Activated T-cell treated with anti-CD3 and anti-CD28 coated beads, Interleukin-2, amount 50 U/mL, for 4 hours (primary cell): ENCODE measurements at regions not wholly inside any gene's neighbourhood (a gene's known extent, or its start where the extent isn't known, plus 50 kb on each side); places are given as distances from the start of the nearest gene placed in this dataset.
"Not testable (repeated sequence)": the region's sequence is repeated elsewhere in the genome, so short reads cannot be mapped to it uniquely, and the experiment has no call there.

Experiments
- ATAC-seq, 2 donors: fragments of 200-7000 bp; cut with Tn5 transposase; one replicate each; pipeline ENCODE4 v1.10.0; 2021
- DNase-seq: peaks from one replicate; pipeline ENCODE4 v3.0.0-alpha.2; 2020
- H3K27me3 Mint-ChIP-seq: one replicate; pipeline ENCODE4 v1.8.0; 2021; ENCODE audit warnings: low read depth, mixed read lengths
- H3K36me3 Mint-ChIP-seq: one replicate; pipeline ENCODE4 v1.8.0; 2022; ENCODE audit warnings: mixed read lengths; ENCODE audit not compliant: insufficient read depth
- H3K4me1 Mint-ChIP-seq: one replicate; pipeline ENCODE4 v1.8.0; 2021; ENCODE audit warnings: low read depth, mixed read lengths
- H3K4me3 Mint-ChIP-seq: one replicate; pipeline ENCODE4 v1.8.0; 2021; ENCODE audit warnings: mild to moderate bottlenecking, moderate library complexity, mixed read lengths
- H3K9me3 Mint-ChIP-seq: one replicate; pipeline ENCODE4 v1.8.0; 2021; ENCODE audit warnings: mixed read lengths

GRCh38 chr9:87383344-87384150 is 114.1 kb upstream of the DAPK1 start:
- H3K4me3 Mint-ChIP-seq: no peak overlapping the region
- ATAC-seq (no peak), DNase-seq (no peak)
- no peaks in the 10 kb centered on the region for H3K36me3 Mint-ChIP-seq
- no peaks in the 10 kb centered on the region for H3K4me1 Mint-ChIP-seq
- H3K27me3 Mint-ChIP-seq: peaks cover 2% of the 10 kb centered on the region
- H3K9me3 Mint-ChIP-seq: no peaks in the 10 kb centered on the region

- H3K4me1 Mint-ChIP-seq: no peaks in the 10 kb centered on the region
- no peak for DNase-seq
- no peaks in the 10 kb centered on the region for H3K36me3 Mint-ChIP-seq
- H3K4me3 Mint-ChIP-seq: no peak overlapping the region
- H3K27me3 Mint-ChIP-seq: peaks cover 2% of the 10 kb centered on the region
- ATAC-seq: no peak
- no peaks in the 10 kb centered on the region for H3K9me3 Mint-ChIP-seq
Measured at GRCh38 chr9:87386490-87387025, 111.1 kb upstream of the DAPK1 start.

GRCh38 chr9:87387351-87388011 is 110.2 kb upstream of the DAPK1 start:
- H3K27me3 Mint-ChIP-seq: peaks cover 2% of the 10 kb centered on the region
- DNase-seq: no peak
- no peak overlapping the region for H3K4me3 Mint-ChIP-seq
- no peak for ATAC-seq
- H3K9me3 Mint-ChIP-seq: no peaks in the 10 kb centered on the region
- H3K36me3 Mint-ChIP-seq: no peaks in the 10 kb centered on the region
- no peaks in the 10 kb centered on the region for H3K4me1 Mint-ChIP-seq

GRCh38 chr9:87388708-87389107 is 109.0 kb upstream of the DAPK1 start:
- H3K36me3 Mint-ChIP-seq, H3K9me3 Mint-ChIP-seq, H3K27me3 Mint-ChIP-seq, DNase-seq, H3K4me3 Mint-ChIP-seq, H3K4me1 Mint-ChIP-seq, ATAC-seq: not testable (repeated sequence)

- ATAC-seq (no peak), DNase-seq (no peak)
- Mint-ChIP-seq H3K27me3 (peaks cover 3% of the 10 kb centered on the region), H3K4me3 (no peak overlapping the region), H3K4me1 (no peaks in the 10 kb centered on the region), H3K36me3 (no peaks in the 10 kb centered on the region), H3K9me3 (peaks cover 9% of the 10 kb centered on the region)
Measured at GRCh38 chr9:87389936-87390335, 107.7 kb upstream of the DAPK1 start.

GRCh38 chr9:87390361-87390760 is 107.3 kb upstream of the DAPK1 start:
- H3K36me3 Mint-ChIP-seq: no peaks in the 10 kb centered on the region
- ATAC-seq: no peak
- H3K9me3 Mint-ChIP-seq: peaks cover 9% of the 10 kb centered on the region
- no peak for DNase-seq
- no peaks in the 10 kb centered on the region for H3K4me1 Mint-ChIP-seq
- H3K4me3 Mint-ChIP-seq: no peak overlapping the region
- H3K27me3 Mint-ChIP-seq: peaks cover 3% of the 10 kb centered on the region

- ATAC-seq: no peak
- Mint-ChIP-seq H3K4me3 (no peak overlapping the region), H3K36me3 (no peaks in the 10 kb centered on the region), H3K4me1 (no peaks in the 10 kb centered on the region), H3K27me3 (peaks cover 3% of the 10 kb centered on the region), H3K9me3 (peaks cover 9% of the 10 kb centered on the region)
- DNase-seq: no peak
Measured at GRCh38 chr9:87392086-87392485, 105.6 kb upstream of the DAPK1 start.

GRCh38 chr9:87393706-87394230 is 103.9 kb upstream of the DAPK1 start:
- H3K9me3 Mint-ChIP-seq: peaks cover 9% of the 10 kb centered on the region
- DNase-seq: no peak

GRCh38 chr9:87395804-87396479 is 101.7 kb upstream of the DAPK1 start:
- no peak for DNase-seq
- H3K27me3 Mint-ChIP-seq: peaks cover 3% of the 10 kb centered on the region
- no peaks in the 10 kb centered on the region for H3K36me3 Mint-ChIP-seq
- no peaks in the 10 kb centered on the region for H3K4me1 Mint-ChIP-seq
- ATAC-seq: no peak
- H3K4me3 Mint-ChIP-seq: no peak overlapping the region
- peaks cover 9% of the 10 kb centered on the region for H3K9me3 Mint-ChIP-seq

More at GRCh38 chr9:87393706-87394230, 103.9 kb upstream of the DAPK1 start:
- Mint-ChIP-seq H3K4me1 (no peaks in the 10 kb centered on the region), H3K27me3 (peaks cover 3% of the 10 kb centered on the region), H3K4me3 (no peak overlapping the region), H3K36me3 (no peaks in the 10 kb centered on the region)
- no peak for ATAC-seq

GRCh38 chr9:87401681-87402080 is 96.0 kb upstream of the DAPK1 start:
- ATAC-seq: no peak
- H3K27me3 Mint-ChIP-seq: no peaks in the 10 kb centered on the region
- no peak for DNase-seq
- H3K9me3 Mint-ChIP-seq: no peaks in the 10 kb centered on the region
- no peak overlapping the region for H3K4me3 Mint-ChIP-seq
- H3K4me1 Mint-ChIP-seq: no peaks in the 10 kb centered on the region
- H3K36me3 Mint-ChIP-seq: no peaks in the 10 kb centered on the region

- no peak for DNase-seq
- H3K4me3 Mint-ChIP-seq: no peak overlapping the region
- H3K9me3 Mint-ChIP-seq: no peaks in the 10 kb centered on the region
- H3K36me3 Mint-ChIP-seq: no peaks in the 10 kb centered on the region
- H3K27me3 Mint-ChIP-seq: no peaks in the 10 kb centered on the region
- ATAC-seq: no peak
- H3K4me1 Mint-ChIP-seq: no peaks in the 10 kb centered on the region
Measured at GRCh38 chr9:87402537-87402936, 95.1 kb upstream of the DAPK1 start.

GRCh38 chr9:87405677-87406542 is 91.8 kb upstream of the DAPK1 start:
- no peak overlapping the region for H3K4me3 Mint-ChIP-seq
- H3K36me3 Mint-ChIP-seq: no peaks in the 10 kb centered on the region
- ATAC-seq (no peak), DNase-seq (no peak)
- H3K27me3 Mint-ChIP-seq: no peaks in the 10 kb centered on the region
- H3K9me3 Mint-ChIP-seq: no peaks in the 10 kb centered on the region
- H3K4me1 Mint-ChIP-seq: no peaks in the 10 kb centered on the region

- Mint-ChIP-seq H3K9me3 (no peaks in the 10 kb centered on the region), H3K4me1 (no peaks in the 10 kb centered on the region)
Measured at GRCh38 chr9:87406543-87407166, 91.0 kb upstream of the DAPK1 start.

More at GRCh38 chr9:87406543-87407166, 91.0 kb upstream of the DAPK1 start:
- Mint-ChIP-seq H3K36me3 (no peaks in the 10 kb centered on the region), H3K4me3 (no peak overlapping the region), H3K27me3 (no peaks in the 10 kb centered on the region)
- ATAC-seq (no peak), DNase-seq (no peak)
